ENCODE measurements at regions not wholly inside any gene's neighbourhood (a gene's known extent, or its start where the extent isn't known, plus 50 kb on each side); places are given as distances from the start of the nearest gene placed in this dataset.

DNA sequence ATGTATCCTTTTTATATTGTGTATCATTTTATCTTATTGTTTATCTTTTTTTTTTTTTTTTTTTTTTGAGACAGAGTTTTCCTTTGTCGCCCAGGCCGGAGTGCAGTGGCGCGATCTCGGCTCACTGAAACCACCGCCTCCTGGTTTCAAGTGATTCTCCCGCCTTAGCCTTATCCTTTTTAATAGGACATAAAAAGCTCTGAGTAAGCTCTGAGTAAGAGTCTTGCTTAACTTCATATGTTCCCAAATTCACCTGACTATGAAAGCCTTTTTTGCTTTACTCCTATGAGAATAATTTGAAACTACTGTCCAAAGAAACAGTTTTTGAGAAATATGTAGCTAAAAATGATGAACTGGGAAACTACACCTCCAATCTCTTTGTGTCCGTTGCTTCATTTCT, 525.5 kb downstream of the IRS1 start:
- TF ChIP-seq CTCF (IDR thresholded peaks at IDR 0.05): no peak

DNA sequence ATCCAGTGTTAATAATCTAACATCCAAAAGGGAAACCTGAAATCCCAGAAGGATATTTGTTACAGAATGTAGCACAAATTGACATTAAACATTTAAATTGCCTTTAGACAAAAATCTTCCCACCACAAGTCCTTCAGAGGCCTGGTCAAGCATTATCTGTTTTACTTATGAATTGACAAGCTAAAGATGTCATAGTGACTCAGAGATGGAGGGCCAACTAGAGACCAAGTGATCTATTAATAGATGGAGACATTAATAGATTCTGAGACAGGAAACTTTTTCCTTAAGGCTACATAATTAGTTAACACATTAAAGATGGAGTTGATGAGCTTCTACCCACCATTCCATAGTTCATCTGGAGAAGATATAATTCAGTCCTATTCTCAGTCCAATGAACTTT, 526.2 kb downstream of the IRS1 start:
- Histone ChIP-seq H3K4me1 (no peaks in the 10 kb centered on the region), H3K36me3 (no peaks in the 10 kb centered on the region), H3K27ac (no peak overlapping the region), H3K9ac (ENCODE audit: low read depth in 2 of 2, low read length in 2 of 2) (no peak overlapping the region), H3K4me3 (no peak overlapping the region), H3K27me3 (no peaks in the 10 kb centered on the region), H3K9me3 (no peaks in the 10 kb centered on the region)
- TF ChIP-seq CTCF (IDR thresholded peaks at IDR 0.05): no peak
- intact Hi-C loops (cut with DNase I): no loop called here
- no peak for DNase-seq

More for the DNA sequence above, 525.5 kb downstream of the IRS1 start:
- H3K4me1 ChIP-seq: no peaks in the 10 kb centered on the region
- no peaks in the 10 kb centered on the region for H3K9me3 ChIP-seq
- H3K36me3 ChIP-seq: no peaks in the 10 kb centered on the region
- intact Hi-C loops (cut with DNase I): no loop called here
- no peak overlapping the region for H3K27ac ChIP-seq
- H3K4me3 ChIP-seq: no peak overlapping the region
- DNase-seq: no peak
- no peak overlapping the region for H3K9ac ChIP-seq (ENCODE audit: low read depth in 2 of 2, low read length in 2 of 2)
- H3K27me3 ChIP-seq: no peaks in the 10 kb centered on the region

GRCh38 chr2:226272435-226272834, 527.2 kb downstream of the IRS1 start:
- Histone ChIP-seq H3K36me3 (no peaks in the 10 kb centered on the region), H3K9me3 (no peaks in the 10 kb centered on the region), H3K4me1 (no peaks in the 10 kb centered on the region), H3K9ac (ENCODE audit: low read depth in 2 of 2, low read length in 2 of 2) (no peak overlapping the region), H3K27me3 (no peaks in the 10 kb centered on the region), H3K27ac (no peak overlapping the region), H3K4me3 (no peak overlapping the region)
- intact Hi-C loops (cut with DNase I): no loop called here
- no peak for DNase-seq
- TF ChIP-seq CTCF (IDR thresholded peaks at IDR 0.05): no peak

DNA sequence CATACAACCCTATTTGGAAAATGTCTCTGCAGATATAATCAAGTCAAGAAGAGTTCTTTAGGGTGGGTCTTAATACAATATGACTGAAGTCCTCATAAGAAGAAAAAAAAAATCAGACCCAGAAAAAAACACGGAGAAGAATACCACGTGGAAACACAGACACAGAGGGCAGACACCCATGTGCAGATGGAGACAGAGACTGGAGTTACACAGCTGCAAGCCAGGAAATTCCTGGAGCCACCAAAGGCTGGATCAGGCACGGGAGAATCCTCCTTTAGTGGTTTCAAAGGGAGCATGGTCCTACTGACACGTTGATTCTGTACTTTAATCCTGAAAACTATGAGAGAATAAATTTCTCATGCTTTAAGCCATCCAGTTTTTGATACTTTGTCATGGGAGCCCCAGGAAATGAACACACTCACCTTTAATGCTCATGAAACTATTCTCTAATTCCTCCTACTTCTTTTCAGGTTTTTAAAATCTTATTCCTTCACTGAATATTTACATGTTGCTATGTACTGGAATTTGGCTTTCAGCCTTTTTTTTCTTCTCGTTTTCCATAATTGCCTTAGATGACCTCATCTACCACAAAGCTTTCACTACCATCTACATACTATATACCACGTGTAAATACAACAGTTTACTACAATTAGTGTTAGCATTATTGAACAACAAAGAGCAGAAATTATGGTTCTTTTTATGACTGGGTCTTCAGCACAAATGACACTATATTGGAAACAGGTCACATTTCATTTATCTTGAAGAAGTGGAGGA, 529.1 kb downstream of the IRS1 start:
- intact Hi-C loops (cut with DNase I): no loop called here
- no peak for TF ChIP-seq CTCF (IDR thresholded peaks at IDR 0.05)

DNA sequence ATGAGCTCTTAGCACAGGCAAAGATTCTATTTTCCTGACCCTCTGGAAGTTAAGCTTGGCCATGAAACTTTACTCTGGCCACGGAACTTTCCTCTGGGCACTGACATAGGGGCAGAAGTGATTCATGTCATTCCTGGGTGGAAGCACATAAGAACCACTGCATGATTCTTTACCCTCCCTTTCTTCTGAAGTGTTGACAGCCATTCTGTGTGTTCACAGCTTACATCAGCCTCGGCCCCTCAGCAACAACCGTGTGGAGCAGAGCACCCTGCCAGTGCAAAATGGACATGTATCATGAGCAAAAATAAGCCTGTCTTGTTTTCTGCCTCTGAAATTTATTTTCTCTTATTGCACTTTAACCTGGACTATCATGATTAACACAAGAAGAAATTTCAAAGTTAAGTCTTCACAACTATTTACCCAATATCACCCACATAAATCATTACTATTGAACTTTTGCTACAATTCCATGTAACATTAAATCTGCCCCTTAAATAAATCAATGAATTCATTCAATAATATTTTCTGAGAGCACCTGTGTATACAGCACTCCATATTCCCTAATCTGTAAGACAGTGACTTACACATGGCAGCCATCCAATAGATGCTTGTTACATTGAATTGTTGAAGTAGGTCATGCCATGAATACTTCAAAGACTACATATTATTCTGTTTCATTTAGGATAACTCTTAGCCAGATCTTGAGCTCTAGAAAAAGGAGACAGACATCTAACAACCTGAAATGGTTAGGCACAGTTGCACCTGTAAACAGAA, 531.9 kb downstream of the IRS1 start:
- no peak overlapping the region for H3K4me3 ChIP-seq
- no peaks in the 10 kb centered on the region for H3K9me3 ChIP-seq
- no peak overlapping the region for H3K27ac ChIP-seq
- H3K27me3 ChIP-seq: no peaks in the 10 kb centered on the region
- no peak for DNase-seq
- H3K36me3 ChIP-seq: no peaks in the 10 kb centered on the region
- H3K9ac ChIP-seq (ENCODE audit: low read depth in 2 of 2, low read length in 2 of 2): no peak overlapping the region
- no peak for TF ChIP-seq CTCF (IDR thresholded peaks at IDR 0.05)
- intact Hi-C loops (cut with DNase I): no loop called here
- no peaks in the 10 kb centered on the region for H3K4me1 ChIP-seq

More for the DNA sequence above, 529.1 kb downstream of the IRS1 start:
- Histone ChIP-seq H3K4me3 (no peak overlapping the region), H3K36me3 (no peaks in the 10 kb centered on the region), H3K9ac (ENCODE audit: low read depth in 2 of 2, low read length in 2 of 2) (no peak overlapping the region), H3K4me1 (no peaks in the 10 kb centered on the region), H3K9me3 (no peaks in the 10 kb centered on the region), H3K27me3 (no peaks in the 10 kb centered on the region), H3K27ac (no peak overlapping the region)
- DNase-seq: no peak
